T-helper 1 cell treated with Interleukin-12 subunit alpha and Interleukin-12 subunit beta and Interleukin-4 antibody, amounts not matched to agents 30 ng/mL and 1 ng/mL, for 36 hours (primary cell): ENCODE measurements at regions not wholly inside any gene's neighbourhood (a gene's known extent, or its start where the extent isn't known, plus 50 kb on each side); places are given as distances from the start of the nearest gene placed in this dataset.

Experiments
- intact Hi-C: fragments of 100-400 bp; cut with micrococcal nuclease; formaldehyde crosslinking; loops from one replicate; pipeline ENCODE4 v1.15.1; 2024

GRCh38 chr9:115599898-115600297, 481.9 kb upstream of the TNC start:
- intact Hi-C loops, result loop anchor here (10.0 kb wide), 1 partner anchor 565 kb away; no protein-coding TSS in a partner anchor

GRCh38 chr9:115601434-115601833, 483.5 kb upstream of the TNC start:
- intact Hi-C loops, result no loop called here

GRCh38 chr9:115604831-115605483, 487.0 kb upstream of the TNC start:
- intact Hi-C loops, result no loop called here

- intact Hi-C loops, result no loop called here
Observed at GRCh38 chr9:115606838-115607237, 488.9 kb upstream of the TNC start.

GRCh38 chr9:115614326-115614999, 496.5 kb upstream of the TNC start:
- intact Hi-C loops, result no loop called here

- intact Hi-C loops, result no loop called here
Observed at GRCh38 chr9:115615000-115615401, 497.0 kb upstream of the TNC start.

GRCh38 chr9:115615821-115616665, 498.1 kb upstream of the TNC start:
- intact Hi-C loops, result no loop called here

GRCh38 chr9:115616666-115617239, 498.8 kb upstream of the TNC start:
- intact Hi-C loops, result no loop called here

GRCh38 chr9:115625251-115625650, 507.3 kb upstream of the TNC start:
- intact Hi-C loops, result no loop called here

- intact Hi-C loops, result no loop called here
Observed at GRCh38 chr9:115625954-115626353, 508.0 kb upstream of the TNC start.

GRCh38 chr9:115627511-115627910, 509.6 kb upstream of the TNC start:
- intact Hi-C loops, result no loop called here

GRCh38 chr9:115628426-115628825, 510.5 kb upstream of the TNC start:
- intact Hi-C loops, result no loop called here

- intact Hi-C loops, result no loop called here
Observed at GRCh38 chr9:115629879-115630840, 512.2 kb upstream of the TNC start.

GRCh38 chr9:115632391-115632790, 514.4 kb upstream of the TNC start:
- intact Hi-C loops, result no loop called here

GRCh38 chr9:115633104-115633503, 515.1 kb upstream of the TNC start:
- intact Hi-C loops, result no loop called here

GRCh38 chr9:115635680-115636383, 517.8 kb upstream of the PAPPA start:
- intact Hi-C loops, result no loop called here

GRCh38 chr9:115636596-115636995, 517.0 kb upstream of the PAPPA start:
- intact Hi-C loops, result no loop called here

GRCh38 chr9:115637661-115638060, 515.9 kb upstream of the PAPPA start:
- intact Hi-C loops, result no loop called here

GRCh38 chr9:115640887-115641286, 512.7 kb upstream of the PAPPA start:
- intact Hi-C loops, result no loop called here

GRCh38 chr9:115642285-115642684, 511.3 kb upstream of the PAPPA start:
- intact Hi-C loops, result no loop called here
